Fibroblast of the aortic adventitia (primary cell): ENCODE measurements at regions not wholly inside any gene's neighbourhood (a gene's known extent, or its start where the extent isn't known, plus 50 kb on each side); places are given as distances from the start of the nearest gene placed in this dataset.

Experiments used
- DNase-seq: peaks from one replicate; pipeline ENCODE4 v3.0.0-alpha.2; 2010; ENCODE audit warnings: low read depth
- H3K4me3 ChIP-seq: 2 replicates; pipeline ENCODE4 v1.5.1; 2011; ENCODE audit warnings: low read depth, mild to moderate bottlenecking, control low read depth, low read length, moderate library complexity
- TF ChIP-seq, protein P1 (sequence below): IDR thresholded peaks from 2 replicates; pipeline ENCODE4 v1.5.1; 2011; ENCODE audit warnings: mild to moderate bottlenecking, low read length, control low read depth, inconsistent platforms; ENCODE audit not compliant: insufficient read depth

- TF ChIP-seq, protein P1, sequence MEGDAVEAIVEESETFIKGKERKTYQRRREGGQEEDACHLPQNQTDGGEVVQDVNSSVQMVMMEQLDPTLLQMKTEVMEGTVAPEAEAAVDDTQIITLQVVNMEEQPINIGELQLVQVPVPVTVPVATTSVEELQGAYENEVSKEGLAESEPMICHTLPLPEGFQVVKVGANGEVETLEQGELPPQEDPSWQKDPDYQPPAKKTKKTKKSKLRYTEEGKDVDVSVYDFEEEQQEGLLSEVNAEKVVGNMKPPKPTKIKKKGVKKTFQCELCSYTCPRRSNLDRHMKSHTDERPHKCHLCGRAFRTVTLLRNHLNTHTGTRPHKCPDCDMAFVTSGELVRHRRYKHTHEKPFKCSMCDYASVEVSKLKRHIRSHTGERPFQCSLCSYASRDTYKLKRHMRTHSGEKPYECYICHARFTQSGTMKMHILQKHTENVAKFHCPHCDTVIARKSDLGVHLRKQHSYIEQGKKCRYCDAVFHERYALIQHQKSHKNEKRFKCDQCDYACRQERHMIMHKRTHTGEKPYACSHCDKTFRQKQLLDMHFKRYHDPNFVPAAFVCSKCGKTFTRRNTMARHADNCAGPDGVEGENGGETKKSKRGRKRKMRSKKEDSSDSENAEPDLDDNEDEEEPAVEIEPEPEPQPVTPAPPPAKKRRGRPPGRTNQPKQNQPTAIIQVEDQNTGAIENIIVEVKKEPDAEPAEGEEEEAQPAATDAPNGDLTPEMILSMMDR, result no peak
- no peak overlapping the region for H3K4me3 ChIP-seq
- no peak for DNase-seq
Observed at GRCh38 chr1:3989465-3989864, 89.4 kb upstream of the C1orf174 start.

DNA sequence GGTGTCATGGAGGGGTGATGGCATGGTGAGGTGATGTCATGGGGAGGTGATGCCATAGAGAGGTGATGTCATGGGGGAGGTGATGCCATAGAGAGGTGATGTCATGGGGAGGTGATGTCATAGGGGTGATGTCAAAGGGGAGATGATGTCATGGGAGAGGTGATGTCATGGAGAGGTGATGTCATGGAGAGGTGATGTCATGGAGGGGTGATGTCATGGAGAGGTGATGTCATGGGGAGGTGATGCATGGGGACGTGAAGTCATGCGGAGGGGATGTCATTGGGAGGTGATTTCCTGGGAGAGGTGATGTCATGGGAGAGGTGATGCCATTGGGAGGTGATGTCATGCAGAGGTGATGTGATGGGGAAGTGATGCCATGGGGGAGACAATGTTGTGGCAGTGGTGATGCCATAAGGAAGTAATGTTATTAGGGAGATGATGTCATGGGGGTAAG lies 92.1 kb upstream of the C1orf174 start:
- no peak for DNase-seq
- TF ChIP-seq, protein P1, result no peak
- no peak overlapping the region for H3K4me3 ChIP-seq

DNA sequence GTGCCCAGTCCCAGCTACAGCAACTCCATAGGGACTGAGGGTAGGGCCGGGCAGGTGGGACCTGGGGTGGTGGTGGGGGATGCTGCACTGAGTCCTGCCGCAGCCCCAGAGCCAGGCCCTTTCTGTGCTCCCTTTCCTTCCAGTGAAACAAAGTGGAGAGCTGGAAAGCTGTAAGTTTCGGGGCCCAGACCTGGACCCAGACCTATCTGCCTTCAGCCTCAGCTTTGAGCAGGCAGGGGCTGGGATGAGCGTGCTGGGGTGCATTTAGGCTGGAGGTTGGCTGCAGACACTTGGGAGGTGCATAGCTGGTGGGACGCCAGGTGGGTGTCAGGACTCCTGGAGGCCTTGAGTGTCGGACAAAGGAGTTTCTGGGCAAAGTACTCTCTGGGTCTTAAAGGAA lies 92.7 kb upstream of the C1orf174 start:
- no peak for DNase-seq
- H3K4me3 ChIP-seq, result no peak overlapping the region
- TF ChIP-seq, protein P1, result no peak

GRCh38 chr1:3993619-3994375 lies 93.7 kb upstream of the C1orf174 start:
- TF ChIP-seq, protein P1, result no peak
- no peak for DNase-seq
- no peak overlapping the region for H3K4me3 ChIP-seq

- TF ChIP-seq, protein P1, result no peak
- DNase-seq, result no peak
- no peak overlapping the region for H3K4me3 ChIP-seq
Observed at GRCh38 chr1:3995141-3995780, 95.2 kb upstream of the C1orf174 start.

DNA sequence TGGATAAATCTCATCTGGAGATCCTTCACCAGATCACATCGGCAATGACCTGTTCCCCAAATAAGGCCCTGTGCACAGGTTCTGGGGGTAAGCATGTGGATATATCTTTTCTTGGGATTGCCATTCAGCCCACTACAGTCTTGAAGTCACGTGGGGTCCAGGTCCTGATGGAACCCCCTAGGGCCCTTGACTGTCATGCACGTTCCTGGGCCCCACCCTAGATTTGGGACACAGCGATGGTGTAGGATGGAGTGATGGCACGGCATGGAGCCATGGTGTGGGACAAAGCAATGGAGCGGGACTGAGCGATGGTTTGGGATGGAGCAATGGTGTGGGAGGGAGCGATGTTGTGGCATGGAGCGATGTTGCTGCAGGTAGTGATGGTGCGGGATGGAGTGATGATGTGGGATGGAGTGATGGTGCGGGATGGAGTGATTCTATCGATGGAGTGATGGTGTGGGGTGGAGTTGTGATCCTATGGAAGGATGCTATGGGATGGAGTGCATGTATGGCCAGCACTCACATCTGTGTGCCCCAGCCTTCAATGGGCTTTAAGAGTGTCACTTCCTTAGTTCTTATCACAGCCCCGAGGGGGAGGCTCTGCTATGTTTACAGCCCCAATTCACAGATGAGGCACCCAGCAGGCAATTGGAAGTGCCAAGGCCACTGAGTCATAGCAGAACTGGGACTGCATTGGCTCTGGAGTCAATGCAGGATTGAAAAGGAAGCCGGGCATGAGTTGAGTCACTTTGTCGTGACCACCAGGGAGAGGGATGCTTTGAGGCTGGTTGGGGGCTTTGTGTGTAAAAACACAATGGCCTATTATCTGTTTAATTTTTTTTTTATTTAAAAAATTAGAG lies 97.0 kb upstream of the C1orf174 start:
- no peak overlapping the region for H3K4me3 ChIP-seq
- no peak for DNase-seq
- TF ChIP-seq, protein P1, result no peak
